ENCODE measurements at regions not wholly inside any gene's neighbourhood (a gene's known extent, or its start where the extent isn't known, plus 50 kb on each side); places are given as distances from the start of the nearest gene placed in this dataset.
A peak's percentile ranks its signal among the peaks of the same experiment; 100 is the strongest.

DNA sequence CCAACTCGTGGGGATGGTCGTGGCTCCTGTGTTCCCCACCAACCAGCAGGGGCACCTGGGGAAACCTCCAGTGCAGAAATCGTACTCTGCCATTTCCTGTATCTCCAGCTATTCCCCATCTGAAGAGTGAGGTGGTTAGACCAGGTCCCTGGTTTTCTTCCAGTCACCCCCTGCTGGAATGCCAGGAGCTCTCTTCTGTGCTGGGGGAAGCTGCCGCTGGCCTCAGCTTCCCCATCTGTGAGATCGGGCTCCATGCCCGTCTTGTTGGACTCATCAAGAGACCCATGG is 119.7 kb downstream of the INHBB start:
- H3K79me1 ChIP-seq (ENCODE audit: low read length): no peaks in the 10 kb centered on the region
- no peaks in the 10 kb centered on the region for H3K9me3 ChIP-seq (ENCODE audit: insufficient read depth, low read depth, low read length)
- no peaks in the 10 kb centered on the region for H3K79me2 ChIP-seq (ENCODE audit: control insufficient read depth, insufficient read depth, low read length, poor library complexity)
- peaks cover 3% of the 10 kb centered on the region in 2 experiments for H3K4me1 ChIP-seq (ENCODE audit: control insufficient read depth in 1 of 2, insufficient read depth in 2 of 2, low read length in 2 of 2)
- H3K4me2 ChIP-seq (ENCODE audit: low read length): no peak overlapping the region
- WGBS (ENCODE audit: extremely low coverage, insufficient coverage, insufficient read length): no CpG with 5 or more reads among the region's 6 CpGs
- no peak overlapping the region for H3K4ac ChIP-seq (ENCODE audit: low read depth, low read length)
- no peak overlapping the region for H2AFZ ChIP-seq (ENCODE audit: insufficient read depth, low read length, poor library complexity)
- DNase-seq: no peak
- no peak overlapping the region for H4K91ac ChIP-seq (ENCODE audit: low read depth, low read length)
- H4K12ac ChIP-seq (ENCODE audit: low read depth, low read length): no peak overlapping the region
- H2BK5ac ChIP-seq (ENCODE audit: low read depth, low read length, poor library complexity): no peak overlapping the region
- H2BK120ac ChIP-seq (ENCODE audit: insufficient read depth, low read length, poor library complexity): no peak overlapping the region
- H2BK12ac ChIP-seq (ENCODE audit: low read length): no peak overlapping the region
- no peak overlapping the region for H3K27ac ChIP-seq (ENCODE audit: low read depth, low read length)
- no peak overlapping the region for H3K23ac ChIP-seq (ENCODE audit: low read length)
- no peak overlapping the region for H2AK5ac ChIP-seq (ENCODE audit: low read length)
- H3K18ac ChIP-seq (ENCODE audit: low read length): no peak overlapping the region
- no peak overlapping the region for H4K8ac ChIP-seq (ENCODE audit: low read depth, low read length)
- H3K4me3 ChIP-seq (ENCODE audit: low read depth, low read length): no peak overlapping the region
- no peak overlapping the region for H3K14ac ChIP-seq (ENCODE audit: low read length)
- no peak overlapping the region for H3K9ac ChIP-seq (ENCODE audit: low read length)
- H3K36me3 ChIP-seq (ENCODE audit: control insufficient read depth in 1 of 2, insufficient read depth in 2 of 2, low read length in 2 of 2): no peaks in the 10 kb centered on the region
- no peaks in the 10 kb centered on the region for H3K27me3 ChIP-seq (ENCODE audit: insufficient read depth, low read length)

GRCh38 chr2:120465989-120466703 is 120.2 kb downstream of the INHBB start:
- WGBS (ENCODE audit: extremely low coverage, insufficient coverage, insufficient read length): no CpG with 5 or more reads among the region's 25 CpGs

DNA sequence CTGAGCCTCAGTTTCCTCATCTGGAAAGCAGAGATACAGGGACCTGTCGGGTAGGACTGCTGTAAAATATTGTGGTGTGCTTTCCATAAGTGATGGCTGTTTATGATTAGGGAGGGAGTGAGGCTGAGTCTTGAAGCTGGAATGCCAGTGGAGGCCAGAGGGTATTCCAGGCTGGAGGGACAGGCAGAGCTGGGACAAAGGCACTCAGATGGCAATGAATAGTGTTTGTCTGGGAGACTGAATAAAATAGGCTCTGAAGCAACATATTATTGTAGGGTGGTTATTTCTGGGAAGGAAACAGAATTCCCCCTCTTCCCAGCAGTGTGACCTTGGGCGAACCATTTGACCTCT is 120.7 kb downstream of the INHBB start:
- no CpG with 5 or more reads among the region's 2 CpGs for WGBS (ENCODE audit: extremely low coverage, insufficient coverage, insufficient read length)
- no peaks in the 10 kb centered on the region for H3K79me1 ChIP-seq (ENCODE audit: low read length)
- no peak overlapping the region for H4K91ac ChIP-seq (ENCODE audit: low read depth, low read length)
- H3K27ac ChIP-seq (ENCODE audit: low read depth, low read length): no peak overlapping the region
- H3K14ac ChIP-seq (ENCODE audit: low read length): no peak overlapping the region
- no peak overlapping the region for H3K4me2 ChIP-seq (ENCODE audit: low read length)
- H3K23ac ChIP-seq (ENCODE audit: low read length): no peak overlapping the region
- no peak overlapping the region for H2BK12ac ChIP-seq (ENCODE audit: low read length)
- no peak overlapping the region for H2AFZ ChIP-seq (ENCODE audit: insufficient read depth, low read length, poor library complexity)
- no peak overlapping the region for H4K8ac ChIP-seq (ENCODE audit: low read depth, low read length)
- DNase-seq: no peak
- H3K4ac ChIP-seq (ENCODE audit: low read depth, low read length): no peak overlapping the region
- H3K36me3 ChIP-seq (ENCODE audit: control insufficient read depth in 1 of 2, insufficient read depth in 2 of 2, low read length in 2 of 2): no peaks in the 10 kb centered on the region
- H3K9me3 ChIP-seq (ENCODE audit: insufficient read depth, low read depth, low read length): no peaks in the 10 kb centered on the region
- no peak overlapping the region for H4K12ac ChIP-seq (ENCODE audit: low read depth, low read length)
- H2AK5ac ChIP-seq (ENCODE audit: low read length): no peak overlapping the region
- no peak overlapping the region for H3K9ac ChIP-seq (ENCODE audit: low read length)
- H2BK120ac ChIP-seq (ENCODE audit: insufficient read depth, low read length, poor library complexity): no peak overlapping the region
- H3K4me1 ChIP-seq (ENCODE audit: control insufficient read depth in 1 of 2, insufficient read depth in 2 of 2, low read length in 2 of 2): peaks cover 3% of the 10 kb centered on the region in 2 experiments
- H3K18ac ChIP-seq (ENCODE audit: low read length): no peak overlapping the region
- no peak overlapping the region for H3K4me3 ChIP-seq (ENCODE audit: low read depth, low read length)
- no peaks in the 10 kb centered on the region for H3K79me2 ChIP-seq (ENCODE audit: control insufficient read depth, insufficient read depth, low read length, poor library complexity)
- peaks cover under 1% of the 10 kb centered on the region for H3K27me3 ChIP-seq (ENCODE audit: insufficient read depth, low read length)
- no peak overlapping the region for H2BK5ac ChIP-seq (ENCODE audit: low read depth, low read length, poor library complexity)

More at GRCh38 chr2:120465989-120466703, 120.2 kb downstream of the INHBB start:
- no peaks in the 10 kb centered on the region for H3K27me3 ChIP-seq (ENCODE audit: insufficient read depth, low read length)
- no peaks in the 10 kb centered on the region for H3K9me3 ChIP-seq (ENCODE audit: insufficient read depth, low read depth, low read length)
- no peak overlapping the region for H3K14ac ChIP-seq (ENCODE audit: low read length)
- H2AK5ac ChIP-seq (ENCODE audit: low read length): no peak overlapping the region
- no peak overlapping the region for H3K27ac ChIP-seq (ENCODE audit: low read depth, low read length)
- no peaks in the 10 kb centered on the region for H3K79me2 ChIP-seq (ENCODE audit: control insufficient read depth, insufficient read depth, low read length, poor library complexity)
- no peak for DNase-seq
- no peaks in the 10 kb centered on the region for H3K36me3 ChIP-seq (ENCODE audit: control insufficient read depth in 1 of 2, insufficient read depth in 2 of 2, low read length in 2 of 2)
- H4K91ac ChIP-seq (ENCODE audit: low read depth, low read length): no peak overlapping the region
- no peak overlapping the region for H3K9ac ChIP-seq (ENCODE audit: low read length)
- no peak overlapping the region for H2BK120ac ChIP-seq (ENCODE audit: insufficient read depth, low read length, poor library complexity)
- H2BK12ac ChIP-seq (ENCODE audit: low read length): no peak overlapping the region
- no peak overlapping the region for H3K4ac ChIP-seq (ENCODE audit: low read depth, low read length)
- no peak overlapping the region for H4K8ac ChIP-seq (ENCODE audit: low read depth, low read length)
- H3K79me1 ChIP-seq (ENCODE audit: low read length): no peaks in the 10 kb centered on the region
- H4K12ac ChIP-seq (ENCODE audit: low read depth, low read length): no peak overlapping the region
- no peak overlapping the region for H2AFZ ChIP-seq (ENCODE audit: insufficient read depth, low read length, poor library complexity)
- no peak overlapping the region for H3K23ac ChIP-seq (ENCODE audit: low read length)
- H3K4me2 ChIP-seq (ENCODE audit: low read length): peak overlapping the region; percentile 35
- peaks cover 3% of the 10 kb centered on the region in 2 experiments for H3K4me1 ChIP-seq (ENCODE audit: control insufficient read depth in 1 of 2, insufficient read depth in 2 of 2, low read length in 2 of 2)
- no peak overlapping the region for H2BK5ac ChIP-seq (ENCODE audit: low read depth, low read length, poor library complexity)
- H3K18ac ChIP-seq (ENCODE audit: low read length): no peak overlapping the region
- H3K4me3 ChIP-seq (ENCODE audit: low read depth, low read length): no peak overlapping the region

DNA sequence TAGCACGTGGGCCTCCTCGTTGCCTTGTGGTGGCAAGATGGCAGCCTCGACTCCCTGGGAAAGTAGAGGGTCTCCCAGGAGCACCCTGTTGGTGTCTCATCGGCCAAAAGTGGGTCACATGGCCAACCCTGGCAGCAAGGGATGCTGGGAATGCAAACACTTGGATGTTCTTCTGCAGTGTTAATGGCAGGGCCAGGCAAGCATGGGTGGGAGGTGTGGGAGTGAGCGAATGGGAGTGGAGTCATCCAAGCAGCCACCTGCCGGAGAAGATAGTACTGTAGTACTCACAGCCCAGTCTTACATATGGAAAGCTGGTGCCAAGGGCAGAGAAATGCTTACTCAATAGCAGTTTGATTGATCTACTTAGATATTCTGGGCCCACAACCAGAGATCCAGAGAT is 122.2 kb downstream of the INHBB start:
- H4K8ac ChIP-seq (ENCODE audit: low read depth, low read length): no peak overlapping the region
- no peak overlapping the region for H3K4me2 ChIP-seq (ENCODE audit: low read length)
- no peaks in the 10 kb centered on the region for H3K36me3 ChIP-seq (ENCODE audit: control insufficient read depth in 1 of 2, insufficient read depth in 2 of 2, low read length in 2 of 2)

More for the DNA sequence above, 122.2 kb downstream of the INHBB start:
- DNase-seq: no peak
- Histone ChIP-seq H3K27me3 (ENCODE audit: insufficient read depth, low read length) (peaks cover 2% of the 10 kb centered on the region), H2BK12ac (ENCODE audit: low read length) (no peak overlapping the region), H2BK120ac (ENCODE audit: insufficient read depth, low read length, poor library complexity) (no peak overlapping the region), H3K4me3 (ENCODE audit: low read depth, low read length) (no peak overlapping the region), H3K18ac (ENCODE audit: low read length) (no peak overlapping the region), H4K12ac (ENCODE audit: low read depth, low read length) (no peak overlapping the region), H3K14ac (ENCODE audit: low read length) (no peak overlapping the region), H3K23ac (ENCODE audit: low read length) (no peak overlapping the region), H3K4me1 (ENCODE audit: control insufficient read depth in 1 of 2, insufficient read depth in 2 of 2, low read length in 2 of 2) (peaks cover 3% of the 10 kb centered on the region in 2 experiments), H3K79me1 (ENCODE audit: low read length) (no peaks in the 10 kb centered on the region), H3K27ac (ENCODE audit: low read depth, low read length) (no peak overlapping the region), H2AK5ac (ENCODE audit: low read length) (no peak overlapping the region), H2BK5ac (ENCODE audit: low read depth, low read length, poor library complexity) (no peak overlapping the region), H3K79me2 (ENCODE audit: control insufficient read depth, insufficient read depth, low read length, poor library complexity) (no peaks in the 10 kb centered on the region), H4K91ac (ENCODE audit: low read depth, low read length) (no peak overlapping the region), H3K9me3 (ENCODE audit: insufficient read depth, low read depth, low read length) (peaks cover 9% of the 10 kb centered on the region), H3K9ac (ENCODE audit: low read length) (no peak overlapping the region), H3K4ac (ENCODE audit: low read depth, low read length) (no peak overlapping the region), H2AFZ (ENCODE audit: insufficient read depth, low read length, poor library complexity) (no peak overlapping the region)
- WGBS (ENCODE audit: extremely low coverage, insufficient coverage, insufficient read length): no CpG with 5 or more reads among the region's 6 CpGs

All from trophoblast cell (in vitro differentiated cells and primary cell).